NCI-H128 (cell line): ENCODE measurements at regions not wholly inside any gene's neighbourhood (a gene's known extent, or its start where the extent isn't known, plus 50 kb on each side); places are given as distances from the start of the nearest gene placed in this dataset.

ENCODE experiments used
- DNase-seq: peaks from one replicate; lab custom pipeline; 2025; ENCODE audit not compliant: unreplicated experiment; lab: John Stamatoyannopoulos, UW

GRCh38 chr2:23289671-23290070 is 95.3 kb upstream of the KLHL29 start:
- DNase-seq, result no peak

- no peak for DNase-seq
These were observed 93.7 kb upstream of the KLHL29 start for GRCh38 chr2:23291239-23291638.

GRCh38 chr2:23292024-23292423 is 93.0 kb upstream of the KLHL29 start:
- DNase-seq, result no peak

- no peak for DNase-seq
These were observed 91.9 kb upstream of the KLHL29 start for GRCh38 chr2:23293063-23293462.

GRCh38 chr2:23293731-23294130 is 91.2 kb upstream of the KLHL29 start:
- DNase-seq, result no peak

- no peak for DNase-seq
These were observed 90.7 kb upstream of the KLHL29 start for GRCh38 chr2:23294238-23294637.

- no peak for DNase-seq
These were observed 88.3 kb upstream of the KLHL29 start for GRCh38 chr2:23296691-23297090.

- DNase-seq, result no peak
These were observed 87.9 kb upstream of the KLHL29 start for GRCh38 chr2:23297112-23297511.

- no peak for DNase-seq
These were observed 86.4 kb upstream of the KLHL29 start for GRCh38 chr2:23298551-23298950.

- DNase-seq, result no peak
These were observed 85.3 kb upstream of the KLHL29 start for GRCh38 chr2:23299476-23300195.

GRCh38 chr2:23301136-23301535 is 83.8 kb upstream of the KLHL29 start:
- DNase-seq, result no peak

GRCh38 chr2:23302591-23302990 is 82.4 kb upstream of the KLHL29 start:
- no peak for DNase-seq

- DNase-seq, result no peak
These were observed 78.6 kb upstream of the KLHL29 start for GRCh38 chr2:23306401-23306800.

GRCh38 chr2:23311186-23311585 is 73.8 kb upstream of the KLHL29 start:
- no peak for DNase-seq

- no peak for DNase-seq
These were observed 71.9 kb upstream of the KLHL29 start for GRCh38 chr2:23312996-23313606.

GRCh38 chr2:23314687-23315086 is 70.3 kb upstream of the KLHL29 start:
- DNase-seq, result no peak

- DNase-seq, result no peak
These were observed 64.9 kb upstream of the KLHL29 start for GRCh38 chr2:23320058-23320457.

- DNase-seq, result no peak
These were observed 63.2 kb upstream of the KLHL29 start for GRCh38 chr2:23321751-23322150.

GRCh38 chr2:23322567-23323197 is 62.3 kb upstream of the KLHL29 start:
- no peak for DNase-seq

GRCh38 chr2:23323198-23323916 is 61.6 kb upstream of the KLHL29 start:
- DNase-seq, result no peak

GRCh38 chr2:23323917-23324680 is 60.9 kb upstream of the KLHL29 start:
- DNase-seq, result peak; percentile 17
